ENCODE measurements at regions not wholly inside any gene's neighbourhood (a gene's known extent, or its start where the extent isn't known, plus 50 kb on each side); places are given as distances from the start of the nearest gene placed in this dataset.

DNA sequence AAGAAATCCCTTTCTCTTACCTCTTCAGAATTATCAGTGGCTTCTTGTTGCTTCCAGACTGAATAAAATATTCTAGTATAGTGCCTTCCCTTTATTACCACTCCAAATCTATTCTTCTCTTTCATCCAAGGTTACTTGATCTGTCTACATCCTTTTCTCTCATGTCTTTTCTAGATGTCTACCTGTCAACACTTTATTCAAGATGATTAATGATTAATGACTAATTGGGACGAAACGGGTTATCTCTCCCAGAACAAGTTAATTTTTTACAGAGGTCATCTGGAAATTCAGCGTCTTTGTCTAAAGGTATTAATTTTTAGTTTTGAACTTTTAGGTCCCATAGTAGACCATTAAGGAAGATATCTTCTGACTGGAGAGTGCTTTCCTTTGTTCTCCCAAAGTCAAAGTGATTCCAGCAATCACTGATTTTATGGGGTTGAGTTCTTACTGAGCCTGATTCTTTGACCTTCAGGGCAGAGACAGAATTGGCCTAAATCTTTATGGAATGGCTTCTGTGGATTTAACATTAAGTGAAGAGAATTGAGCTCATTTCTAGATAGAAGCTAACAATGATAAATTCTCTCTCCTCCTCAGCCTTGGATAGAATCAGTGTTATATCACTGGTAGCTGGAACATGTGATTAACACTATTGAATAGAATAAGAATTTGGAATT, 335.4 kb upstream of the TEX13C start:
- intact Hi-C loops (cut with DNase I; ENCODE audit: low total_unique reads): no loop called here
- H3K4me1 ChIP-seq: no peaks in the 10 kb centered on the region
- DNase-seq: no peak
- H3K36me3 ChIP-seq: no peaks in the 10 kb centered on the region
- WGBS, 5 donors: 64 to 81% (median 75%) methylated on average over 3 of the region's 3 CpGs
- no peak for TF ChIP-seq POLR2AphosphoS5 (IDR thresholded peaks at IDR 0.05)
- no peak for TF ChIP-seq POLR2A (IDR thresholded peaks at IDR 0.05)
- TF ChIP-seq, protein P1, sequence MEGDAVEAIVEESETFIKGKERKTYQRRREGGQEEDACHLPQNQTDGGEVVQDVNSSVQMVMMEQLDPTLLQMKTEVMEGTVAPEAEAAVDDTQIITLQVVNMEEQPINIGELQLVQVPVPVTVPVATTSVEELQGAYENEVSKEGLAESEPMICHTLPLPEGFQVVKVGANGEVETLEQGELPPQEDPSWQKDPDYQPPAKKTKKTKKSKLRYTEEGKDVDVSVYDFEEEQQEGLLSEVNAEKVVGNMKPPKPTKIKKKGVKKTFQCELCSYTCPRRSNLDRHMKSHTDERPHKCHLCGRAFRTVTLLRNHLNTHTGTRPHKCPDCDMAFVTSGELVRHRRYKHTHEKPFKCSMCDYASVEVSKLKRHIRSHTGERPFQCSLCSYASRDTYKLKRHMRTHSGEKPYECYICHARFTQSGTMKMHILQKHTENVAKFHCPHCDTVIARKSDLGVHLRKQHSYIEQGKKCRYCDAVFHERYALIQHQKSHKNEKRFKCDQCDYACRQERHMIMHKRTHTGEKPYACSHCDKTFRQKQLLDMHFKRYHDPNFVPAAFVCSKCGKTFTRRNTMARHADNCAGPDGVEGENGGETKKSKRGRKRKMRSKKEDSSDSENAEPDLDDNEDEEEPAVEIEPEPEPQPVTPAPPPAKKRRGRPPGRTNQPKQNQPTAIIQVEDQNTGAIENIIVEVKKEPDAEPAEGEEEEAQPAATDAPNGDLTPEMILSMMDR (IDR thresholded peaks at IDR 0.05 in 8 of 11, conservative IDR thresholded peaks at IDR 0.05 in 3 of 11): no peak
- no peak overlapping the region for H3K27ac ChIP-seq
- no peak overlapping the region for H3K4me3 ChIP-seq
- no peaks in the 10 kb centered on the region for H3K9me3 ChIP-seq
- H3K27me3 ChIP-seq (replicated peaks in 1 of 7): no peaks in the 10 kb centered on the region

DNA sequence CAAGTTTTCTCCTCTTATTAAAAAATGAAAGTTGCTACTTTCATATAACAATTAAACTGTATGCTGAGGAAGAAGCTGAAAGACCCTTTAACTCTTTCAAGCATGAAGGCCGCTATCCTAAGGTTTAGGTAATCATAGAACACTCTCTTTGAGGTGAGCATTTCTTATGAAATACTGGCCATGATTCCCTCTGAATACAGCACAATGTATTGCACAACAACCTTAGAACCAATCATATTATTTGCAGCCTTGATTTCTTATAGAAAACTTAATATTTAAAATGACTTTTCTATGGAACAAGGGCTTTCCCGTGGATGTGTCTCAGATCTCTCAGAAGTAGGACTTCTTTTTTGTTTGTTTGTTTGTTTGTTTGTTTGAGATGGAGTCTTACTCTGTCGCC, 333.4 kb upstream of the TEX13C start:
- Histone ChIP-seq H3K9me3 (no peaks in the 10 kb centered on the region), H3K4me1 (no peaks in the 10 kb centered on the region), H3K36me3 (no peaks in the 10 kb centered on the region), H3K27me3 (replicated peaks in 1 of 7) (no peaks in the 10 kb centered on the region), H3K4me3 (no peak overlapping the region), H3K27ac (no peak overlapping the region)
- TF ChIP-seq, protein P1 (IDR thresholded peaks at IDR 0.05 in 8 of 11, conservative IDR thresholded peaks at IDR 0.05 in 3 of 11): no peak
- TF ChIP-seq POLR2A (IDR thresholded peaks at IDR 0.05): no peak
- TF ChIP-seq POLR2AphosphoS5 (IDR thresholded peaks at IDR 0.05): no peak
- intact Hi-C loops (cut with DNase I; ENCODE audit: low total_unique reads): no loop called here
- 74 to 88% (median 81%) methylated on average over 3 of the region's 3 CpGs for WGBS, 5 donors
- DNase-seq: no peak

DNA sequence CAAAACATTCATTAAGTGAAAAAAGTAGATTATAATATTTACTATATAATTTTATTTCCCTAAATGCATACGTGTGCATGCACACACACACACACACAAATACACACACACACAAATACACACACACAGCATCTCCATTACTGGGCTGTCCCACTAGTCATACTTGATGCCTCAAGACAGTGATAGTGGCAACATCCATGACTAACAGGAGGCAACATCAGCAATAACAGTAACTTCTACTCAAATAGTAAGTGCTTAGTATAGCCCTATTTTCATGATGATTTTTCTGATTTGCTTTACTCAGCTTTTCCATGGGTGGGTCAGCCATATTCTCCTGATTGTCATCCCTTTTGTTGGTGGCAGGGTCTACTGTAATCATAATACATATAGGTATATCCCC, 325.9 kb upstream of the TEX13C start:
- no peaks in the 10 kb centered on the region for H3K36me3 ChIP-seq
- H3K27ac ChIP-seq: no peak overlapping the region
- DNase-seq: no peak
- no peaks in the 10 kb centered on the region for H3K9me3 ChIP-seq
- 65 to 94% (median 77%) methylated on average over 1 of the region's 1 CpG for WGBS, 5 donors
- intact Hi-C loops (cut with DNase I; ENCODE audit: low total_unique reads): no loop called here
- H3K4me1 ChIP-seq: no peaks in the 10 kb centered on the region
- TF ChIP-seq POLR2AphosphoS5 (IDR thresholded peaks at IDR 0.05): no peak
- TF ChIP-seq POLR2A (IDR thresholded peaks at IDR 0.05): no peak
- TF ChIP-seq, protein P1 (IDR thresholded peaks at IDR 0.05 in 8 of 11, conservative IDR thresholded peaks at IDR 0.05 in 3 of 11): no peak
- no peak overlapping the region for H3K4me3 ChIP-seq
- H3K27me3 ChIP-seq (replicated peaks in 1 of 7): no peaks in the 10 kb centered on the region

DNA sequence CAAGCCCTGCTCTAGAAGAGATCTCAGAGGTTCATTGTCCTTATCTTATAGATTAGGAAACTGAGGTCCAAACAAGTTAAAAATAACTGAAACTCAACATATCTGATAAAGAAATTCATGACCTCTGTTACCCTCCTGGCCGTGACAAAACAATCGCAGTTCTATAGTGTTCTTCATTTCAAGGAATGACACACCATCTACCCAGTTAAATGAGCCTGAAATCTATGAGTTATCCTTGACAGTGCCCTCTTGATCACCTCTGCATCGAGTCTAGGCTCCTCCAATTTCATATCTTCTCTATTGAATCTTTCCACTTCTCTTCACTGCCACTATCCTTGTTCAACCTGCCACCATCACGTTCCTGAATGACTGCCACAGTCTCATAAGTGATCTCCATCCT, 325.3 kb upstream of the TEX13C start:
- Histone ChIP-seq H3K36me3 (no peaks in the 10 kb centered on the region), H3K27me3 (replicated peaks in 1 of 7) (no peaks in the 10 kb centered on the region), H3K4me3 (no peak overlapping the region), H3K4me1 (no peaks in the 10 kb centered on the region), H3K27ac (no peak overlapping the region), H3K9me3 (no peaks in the 10 kb centered on the region)
- 57 to 84% (median 73%) methylated on average over 4 of the region's 4 CpGs for WGBS, 5 donors
- TF ChIP-seq POLR2AphosphoS5 (IDR thresholded peaks at IDR 0.05) (no peak), POLR2A (IDR thresholded peaks at IDR 0.05) (no peak)
- TF ChIP-seq, protein P1 (IDR thresholded peaks at IDR 0.05 in 8 of 11, conservative IDR thresholded peaks at IDR 0.05 in 3 of 11): no peak
- intact Hi-C loops (cut with DNase I; ENCODE audit: low total_unique reads): no loop called here
- DNase-seq: no peak
